ENCODE measurements at regions not wholly inside any gene's neighbourhood (a gene's known extent, or its start where the extent isn't known, plus 50 kb on each side); places are given as distances from the start of the nearest gene placed in this dataset.

GRCh38 chr21:32140151-32140550 is 138.7 kb downstream of the MIS18A start:
- WGBS, 2 donors (ENCODE audit: low coverage in 1 of 2) = 40 to 69% methylated on average over 1 of the region's 4 CpGs
- no peak overlapping the region for H3K27ac ChIP-seq
- no peak for ATAC-seq
- H3K27me3 ChIP-seq = no peaks in the 10 kb centered on the region
- H3K36me3 ChIP-seq = no peaks in the 10 kb centered on the region
- H3K4me3 ChIP-seq = no peak overlapping the region
- H3K9me3 ChIP-seq = peaks cover 0 to 14% (median 0%) of the 10 kb centered on the region in 3 donors
- H3K4me1 ChIP-seq = no peaks in the 10 kb centered on the region
- TF ChIP-seq CTCF (IDR thresholded peaks at IDR 0.05) = no peak

GRCh38 chr21:32138658-32139057 is 140.2 kb downstream of the MIS18A start:
- Histone ChIP-seq H3K4me1 (no peaks in the 10 kb centered on the region), H3K27ac (no peak overlapping the region), H3K36me3 (no peaks in the 10 kb centered on the region), H3K4me3 (no peak overlapping the region), H3K27me3 (no peaks in the 10 kb centered on the region), H3K9me3 (peaks cover 0 to 14% (median 0%) of the 10 kb centered on the region in 3 donors)
- ATAC-seq = no peak
- no peak for TF ChIP-seq POLR2A (IDR thresholded peaks at IDR 0.05)
- no peak for TF ChIP-seq POLR2AphosphoS5 (IDR thresholded peaks at IDR 0.05)
- no peak for TF ChIP-seq EP300 (IDR thresholded peaks at IDR 0.05)
- TF ChIP-seq CTCF (IDR thresholded peaks at IDR 0.05) = no peak
- 77 to 83% methylated on average over 1 of the region's 2 CpGs for WGBS, 2 donors (ENCODE audit: low coverage in 1 of 2)

GRCh38 chr21:32137931-32138330 is 140.9 kb downstream of the MIS18A start:
- TF ChIP-seq POLR2A (IDR thresholded peaks at IDR 0.05) (no peak), EP300 (IDR thresholded peaks at IDR 0.05) (no peak), CTCF (IDR thresholded peaks at IDR 0.05) (no peak), POLR2AphosphoS5 (IDR thresholded peaks at IDR 0.05) (no peak)
- H3K27ac ChIP-seq = no peak overlapping the region
- no peaks in the 10 kb centered on the region for H3K36me3 ChIP-seq
- no peak for ATAC-seq
- no peak overlapping the region for H3K4me3 ChIP-seq
- WGBS, 2 donors (ENCODE audit: low coverage in 1 of 2) = 80 to 89% methylated on average over 4 to 8 of the region's 9 CpGs
- H3K4me1 ChIP-seq = no peaks in the 10 kb centered on the region
- H3K27me3 ChIP-seq = no peaks in the 10 kb centered on the region
- peaks cover 0 to 14% (median 0%) of the 10 kb centered on the region in 3 donors for H3K9me3 ChIP-seq

GRCh38 chr21:32137266-32137665 is 141.6 kb downstream of the MIS18A start:
- Histone ChIP-seq H3K4me1 (peaks cover 0 to 2% (median 0%) of the 10 kb centered on the region in 3 donors), H3K27ac (no peak overlapping the region), H3K36me3 (no peaks in the 10 kb centered on the region), H3K4me3 (no peak overlapping the region), H3K9me3 (peaks cover 0 to 14% (median 0%) of the 10 kb centered on the region in 3 donors), H3K27me3 (no peaks in the 10 kb centered on the region)
- WGBS, 2 donors (ENCODE audit: low coverage in 1 of 2) = 65 to 71% methylated on average over 2 of the region's 2 CpGs
- no peak for ATAC-seq
- TF ChIP-seq POLR2AphosphoS5 (IDR thresholded peaks at IDR 0.05) (no peak), POLR2A (IDR thresholded peaks at IDR 0.05) (no peak), EP300 (IDR thresholded peaks at IDR 0.05) (no peak), CTCF (IDR thresholded peaks at IDR 0.05) (no peak)

GRCh38 chr21:32136546-32136945 is 142.3 kb downstream of the MIS18A start:
- no peak for ATAC-seq
- TF ChIP-seq POLR2AphosphoS5 (IDR thresholded peaks at IDR 0.05) (no peak), CTCF (IDR thresholded peaks at IDR 0.05) (no peak), POLR2A (IDR thresholded peaks at IDR 0.05) (no peak), EP300 (IDR thresholded peaks at IDR 0.05) (no peak)
- H3K27ac ChIP-seq = no peak overlapping the region

More at GRCh38 chr21:32136546-32136945, 142.3 kb downstream of the MIS18A start:
- H3K36me3 ChIP-seq = no peaks in the 10 kb centered on the region
- H3K27me3 ChIP-seq = no peaks in the 10 kb centered on the region
- H3K4me3 ChIP-seq = no peak overlapping the region
- peaks cover 0 to 14% (median 0%) of the 10 kb centered on the region in 3 donors for H3K9me3 ChIP-seq
- WGBS, 2 donors (ENCODE audit: low coverage in 1 of 2) = 74 to 82% methylated on average over 5 to 7 of the region's 7 CpGs
- H3K4me1 ChIP-seq = peaks cover 0 to 9% (median 0%) of the 10 kb centered on the region in 3 donors
